HCT116 (cell line): ENCODE measurements at regions not wholly inside any gene's neighbourhood (a gene's known extent, or its start where the extent isn't known, plus 50 kb on each side); places are given as distances from the start of the nearest gene placed in this dataset.

Source experiments
- ATAC-seq: fragments of 200-7000 bp; cut with Tn5 transposase; 2 replicates; pipeline ENCODE4 v1.9.1; 2020; ENCODE audit warnings: mild to moderate bottlenecking, moderate library complexity
- BruUV-seq: library from RNA; stranded (reverse); fragments of 400-500 nt; replicated peaks from 2 replicates; lab custom pipeline; 2021; lab: Mats Ljungman, UMichigan
- CTCF ChIA-PET: fragments of 300-600 bp; sonication (Branson Sonifier 250); formaldehyde crosslinking; loops from one replicate; lab custom pipeline; 2021; ENCODE audit warnings: antibody characterized with exemption; lab: Charles Lee
- POLR2A ChIA-PET: fragments of 300-600, 350-600 bp; sonication (Branson Sonifier 250); formaldehyde crosslinking; loops from one replicate; lab custom pipeline; 2021; ENCODE audit warnings: antibody characterized with exemption; lab: Charles Lee
- RAD21 ChIA-PET, 2 experiments: fragments of 300-600 bp; sonication (Branson Sonifier 250); formaldehyde crosslinking; loops; one replicate each; lab custom pipeline; 2023; ENCODE audit warnings: low total read pairs in 2 of 2; ENCODE audit not compliant: uncharacterized antibody in 2 of 2, unreplicated experiment in 2 of 2, low non-redundant PET in 1 of 2; lab: Charles Lee
- DNase-seq: peaks from one replicate; pipeline ENCODE4 v3.0.0-alpha.2; 2010; ENCODE audit warnings: low read depth, low spot score
- H2AFZ ChIP-seq: fragments of 200-600 bp; shearing (Covaris generic), sonication (generic); 2 replicates; pipeline ENCODE4 v1.6.1; 2017; ENCODE audit warnings: low read depth, mixed run types, mixed read lengths, antibody characterized with exemption, low read length; ENCODE audit not compliant: poor library complexity, severe bottlenecking
- H3K27ac ChIP-seq: 2 replicates; pipeline ENCODE4 v1.5.1; 2012; ENCODE audit warnings: low read depth, low read length
- H3K27me3 ChIP-seq: fragments of 200-600 bp; sonication (generic); 2 replicates; pipeline ENCODE4 v1.6.1; 2016; ENCODE audit warnings: mixed run types, low read length, mixed read lengths; ENCODE audit not compliant: insufficient read depth
- H3K36me3 ChIP-seq, 2 experiments: fragments of 200-500 bp in 1 of 2; fragments of 200-600 bp in 1 of 2; sonication (Bioruptor generic) in 1 of 2; sonication (generic) in 1 of 2; 2 replicates each; pipeline versions ENCODE4 v1.5.1 to v1.6.1; 2014 to 2016; ENCODE audit warnings: low read length in 2 of 2, inconsistent platforms in 1 of 2, mixed read lengths in 1 of 2, mixed run types in 1 of 2; ENCODE audit not compliant: insufficient read depth in 2 of 2, control insufficient read depth in 1 of 2
- H3K4me1 ChIP-seq, 2 experiments: fragments of 200-600 bp in 1 of 2; sonication (generic) in 1 of 2; 2 replicates each; pipeline versions ENCODE4 v1.5.1 to v1.6.1; 2012 to 2017; ENCODE audit warnings: low read length in 2 of 2, inconsistent platforms in 1 of 2, mild to moderate bottlenecking in 1 of 2, mixed read lengths in 1 of 2, mixed run types in 1 of 2, moderate library complexity in 1 of 2; ENCODE audit not compliant: insufficient read depth in 2 of 2, control insufficient read depth in 1 of 2
- H3K4me2 ChIP-seq: fragments of 200-600 bp; sonication (generic); 2 replicates; pipeline ENCODE4 v1.6.1; 2017; ENCODE audit warnings: mixed run types, low read length, mixed read lengths
- H3K4me3 ChIP-seq, 2 experiments: fragments of 200-600 bp in 1 of 2; sonication (generic) in 1 of 2; replicated peaks in 1 of 2; 2 replicates each; pipeline ENCODE4 v1.5.1; 2011 to 2016; ENCODE audit warnings: low read length in 2 of 2, control low read depth in 1 of 2, low read depth in 1 of 2, mild to moderate bottlenecking in 1 of 2, mixed read lengths in 1 of 2, mixed run types in 1 of 2
- H3K79me2 ChIP-seq: fragments of 200-600 bp; sonication (generic); 2 replicates; pipeline ENCODE4 v1.6.1; 2017; ENCODE audit warnings: mild to moderate bottlenecking, mixed run types, low read length, moderate library complexity, mixed read lengths; ENCODE audit not compliant: insufficient read depth
- H3K9ac ChIP-seq: fragments of 200-600 bp; sonication (generic); 2 replicates; pipeline ENCODE4 v1.6.1; 2016; ENCODE audit warnings: low read length, mixed read lengths
- H3K9me2 ChIP-seq: fragments of 200-600 bp; sonication (generic), shearing (Covaris generic); 2 replicates; pipeline ENCODE4 v1.6.1; 2017; ENCODE audit warnings: mixed run types, mild to moderate bottlenecking, moderate library complexity; ENCODE audit not compliant: insufficient read depth
- H3K9me3 ChIP-seq, 2 experiments: fragments of 200-500 bp in 1 of 2; fragments of 200-600 bp in 1 of 2; sonication (Bioruptor generic) in 1 of 2; sonication (generic) in 1 of 2; 2 replicates each; pipeline ENCODE4 v1.6.1; 2014 to 2017; ENCODE audit warnings: low read length in 2 of 2, mixed read lengths in 2 of 2, inconsistent platforms in 1 of 2, low read depth in 1 of 2, mild to moderate bottlenecking in 1 of 2, mixed run types in 1 of 2, moderate library complexity in 1 of 2; ENCODE audit not compliant: control insufficient read depth in 1 of 2, insufficient read depth in 1 of 2
- H4K20me1 ChIP-seq: fragments of 200-600 bp; sonication (generic), shearing (Covaris generic); 2 replicates; pipeline ENCODE4 v1.6.1; 2017; ENCODE audit warnings: mixed run types, mild to moderate bottlenecking, moderate library complexity; ENCODE audit not compliant: insufficient read depth
- CBX3 ChIP-seq: IDR thresholded peaks from 2 replicates; pipeline ENCODE4 v1.6.1; 2012; ENCODE audit warnings: low read depth
- CEBPB ChIP-seq: IDR thresholded peaks from 2 replicates; pipeline ENCODE4 v1.6.1; 2012; ENCODE audit warnings: low read depth
- ELF1 ChIP-seq: IDR thresholded peaks from 2 replicates; pipeline ENCODE4 v1.6.1; 2012; ENCODE audit warnings: low read depth, borderline replicate concordance
- EZH2phosphoT487 ChIP-seq: fragments of 200-600 bp; IDR thresholded peaks from 2 replicates; pipeline ENCODE4 v1.6.1; 2018; ENCODE audit warnings: antibody characterized with exemption, borderline replicate concordance
- FOSL1 ChIP-seq: IDR thresholded peaks from 2 replicates; pipeline ENCODE4 v1.6.1; 2012; ENCODE audit warnings: low read depth
- JUND ChIP-seq: IDR thresholded peaks from 2 replicates; pipeline ENCODE4 v1.6.1; 2012
- MAX ChIP-seq: IDR thresholded peaks from 2 replicates; pipeline ENCODE4 v1.6.1; 2012
- POLR2A ChIP-seq: IDR thresholded peaks from 2 replicates; pipeline ENCODE4 v1.7.0; 2011; ENCODE audit warnings: borderline replicate concordance; ENCODE audit not compliant: insufficient read depth, insufficient read length; ENCODE audit errors: extremely low read depth
- POLR2AphosphoS5 ChIP-seq: IDR thresholded peaks from 2 replicates; pipeline ENCODE4 v1.6.1; 2011; ENCODE audit warnings: mild to moderate bottlenecking, low read depth, low read length, moderate library complexity
- REST ChIP-seq: IDR thresholded peaks from 2 replicates; pipeline ENCODE4 v1.6.1; 2012; ENCODE audit warnings: low read depth
- SP1 ChIP-seq: IDR thresholded peaks from 2 replicates; pipeline ENCODE4 v1.6.1; 2012; ENCODE audit warnings: low read depth
- TCF7L2 ChIP-seq: IDR thresholded peaks from 2 replicates; pipeline ENCODE4 v1.7.0; 2011; ENCODE audit warnings: borderline replicate concordance, inconsistent platforms; ENCODE audit not compliant: insufficient read depth, insufficient read length; ENCODE audit errors: extremely low read depth
- YY1 ChIP-seq: IDR thresholded peaks from 2 replicates; pipeline ENCODE4 v1.6.1; 2011; ENCODE audit warnings: low read length, low read depth, moderate library complexity, mild to moderate bottlenecking; ENCODE audit not compliant: insufficient replicate concordance; ENCODE audit errors: extremely low read depth
- ZBTB33 ChIP-seq: IDR thresholded peaks from 2 replicates; pipeline ENCODE4 v1.6.1; 2011; ENCODE audit warnings: mild to moderate bottlenecking, low read length, moderate library complexity; ENCODE audit not compliant: insufficient replicate concordance; ENCODE audit errors: extremely low read depth
- ZNF274 ChIP-seq: fragments of 200-500 bp; sonication (Bioruptor generic); IDR thresholded peaks from 2 replicates; pipeline ENCODE4 v1.6.1; 2014; ENCODE audit warnings: mild to moderate bottlenecking, low read depth, low read length, inconsistent platforms
- intact Hi-C: fragments of 100-400 bp; cut with micrococcal nuclease; formaldehyde crosslinking; loops from 2 replicates; pipeline ENCODE4 v1.10.0; 2022
- TF ChIP-seq, protein P1 (sequence below), 3 experiments: fragments of 200-600 bp in 1 of 3; sonication (generic) in 1 of 3; IDR thresholded peaks in 2 of 3; conservative IDR thresholded peaks in 1 of 3; 2 replicates each; pipeline ENCODE4 v1.5.1; 2012 to 2017; ENCODE audit warnings: low read depth in 2 of 3, low read length in 2 of 3, antibody characterized with exemption in 1 of 3, borderline replicate concordance in 1 of 3, control low read depth in 1 of 3, mild to moderate bottlenecking in 1 of 3, mixed read lengths in 1 of 3, mixed run types in 1 of 3, moderate library complexity in 1 of 3; ENCODE audit not compliant: insufficient read depth in 1 of 3

DNA sequence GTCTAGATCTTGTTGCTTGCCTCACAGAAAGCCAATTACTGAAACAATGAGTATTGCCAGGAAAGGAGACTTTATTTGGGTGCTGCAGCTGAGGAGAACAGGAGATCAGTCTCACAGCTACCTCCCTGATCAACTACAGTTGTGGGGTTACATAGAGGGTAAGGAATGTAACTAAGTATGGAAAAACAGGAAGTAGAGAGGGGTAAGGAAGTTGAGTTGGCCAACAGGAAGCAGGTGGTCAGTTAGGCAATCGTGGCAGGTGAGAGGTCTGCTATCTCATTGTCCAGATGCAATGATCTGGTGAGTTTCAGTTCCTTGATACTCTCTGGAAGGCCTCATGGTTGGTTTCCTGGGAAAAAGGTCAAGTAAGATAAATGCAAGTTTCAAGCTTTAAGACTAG lies 333.1 kb upstream of the GOT2 start:
- Histone ChIP-seq H3K4me2 (no peak overlapping the region), H3K4me3 (no peak overlapping the region), H3K79me2 (no peaks in the 10 kb centered on the region), H3K27ac (no peak overlapping the region), H4K20me1 (no peaks in the 10 kb centered on the region), H3K9ac (no peak overlapping the region), H3K9me2 (no peaks in the 10 kb centered on the region), H3K36me3 (no peaks in the 10 kb centered on the region), H3K9me3 (peaks cover 0 to 3% of the 10 kb centered on the region in 2 experiments; a peak in 2 of 4 replicates), H2AFZ (no peak overlapping the region), H3K4me1 (no peaks in the 10 kb centered on the region), H3K27me3 (no peaks in the 10 kb centered on the region)
- no TSS peak for BruUV-seq
- CTCF ChIA-PET: no interaction called here
- TF ChIP-seq TCF7L2: no peak
- no peak for TF ChIP-seq JUND
- TF ChIP-seq ZBTB33: no peak
- TF ChIP-seq SP1: no peak
- no peak for TF ChIP-seq MAX
- no peak for TF ChIP-seq ELF1
- TF ChIP-seq ZNF274: no peak
- no peak for TF ChIP-seq YY1
- TF ChIP-seq, protein P1, sequence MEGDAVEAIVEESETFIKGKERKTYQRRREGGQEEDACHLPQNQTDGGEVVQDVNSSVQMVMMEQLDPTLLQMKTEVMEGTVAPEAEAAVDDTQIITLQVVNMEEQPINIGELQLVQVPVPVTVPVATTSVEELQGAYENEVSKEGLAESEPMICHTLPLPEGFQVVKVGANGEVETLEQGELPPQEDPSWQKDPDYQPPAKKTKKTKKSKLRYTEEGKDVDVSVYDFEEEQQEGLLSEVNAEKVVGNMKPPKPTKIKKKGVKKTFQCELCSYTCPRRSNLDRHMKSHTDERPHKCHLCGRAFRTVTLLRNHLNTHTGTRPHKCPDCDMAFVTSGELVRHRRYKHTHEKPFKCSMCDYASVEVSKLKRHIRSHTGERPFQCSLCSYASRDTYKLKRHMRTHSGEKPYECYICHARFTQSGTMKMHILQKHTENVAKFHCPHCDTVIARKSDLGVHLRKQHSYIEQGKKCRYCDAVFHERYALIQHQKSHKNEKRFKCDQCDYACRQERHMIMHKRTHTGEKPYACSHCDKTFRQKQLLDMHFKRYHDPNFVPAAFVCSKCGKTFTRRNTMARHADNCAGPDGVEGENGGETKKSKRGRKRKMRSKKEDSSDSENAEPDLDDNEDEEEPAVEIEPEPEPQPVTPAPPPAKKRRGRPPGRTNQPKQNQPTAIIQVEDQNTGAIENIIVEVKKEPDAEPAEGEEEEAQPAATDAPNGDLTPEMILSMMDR (IDR thresholded peaks at IDR 0.05 in 2 of 3, conservative IDR thresholded peaks at IDR 0.05 in 1 of 3; ENCODE audit: borderline replicate concordance in 1 of 3, insufficient read depth in 1 of 3, low read depth in 2 of 3, low read length in 2 of 3): no peak
- no peak for TF ChIP-seq POLR2AphosphoS5
- TF ChIP-seq POLR2A: no peak
- no peak for TF ChIP-seq REST
- TF ChIP-seq CBX3: no peak
- TF ChIP-seq FOSL1: no peak
- no peak for TF ChIP-seq EZH2phosphoT487
- no peak for TF ChIP-seq CEBPB
- intact Hi-C loops: no loop called here
- DNase-seq (no peak), ATAC-seq (no peak)
- POLR2A ChIA-PET: no interaction called here
- RAD21 ChIA-PET: no interaction called here
